Spleen (tissue), 7 donors: ENCODE measurements at regions not wholly inside any gene's neighbourhood (a gene's known extent, or its start where the extent isn't known, plus 50 kb on each side); places are given as distances from the start of the nearest gene placed in this dataset.
"Not testable (repeated sequence)": the region's sequence is repeated elsewhere in the genome, so short reads cannot be mapped to it uniquely, and the experiment has no call there.

Experiments used
- CTCF ChIP-seq, 11 experiments: fragments of 200-600 bp in 7 of 11; fragments of 450-650 bp in 4 of 11; sonication (generic) in 4 of 11; IDR thresholded peaks in 8 of 11; conservative IDR thresholded peaks in 3 of 11; 1 replicate in 7 of 11; 2 replicates in 4 of 11; pipeline versions ENCODE4 v1.4.0 to v1.8.0; 2016 to 2021; ENCODE audit warnings: antibody characterized with exemption in 11 of 11, inconsistent platforms in 4 of 11, mild to moderate bottlenecking in 1 of 11
- POLR2A ChIP-seq, 3 donors: fragments of 450-650 bp; IDR thresholded peaks; one replicate each; pipeline ENCODE4 v1.5.1; 2017; ENCODE audit warnings: antibody characterized with exemption in 3 of 3, mild to moderate bottlenecking in 1 of 3
- donor health status: DM: no; HTN: no; CAD: no; lungs with moderate emphysema.
- donor health status: DM: no; HTN: no; CAD: no.
- donor health status: DM: no; HTN: no; CAD: no.

GRCh38 chr9:64070083-64070482 lies 1214.9 kb downstream of the FOXD4L5 start:
- TF ChIP-seq CTCF (IDR thresholded peaks at IDR 0.05 in 8 of 11, conservative IDR thresholded peaks at IDR 0.05 in 3 of 11); POLR2A (IDR thresholded peaks at IDR 0.05): not testable (repeated sequence)
